ENCODE measurements at regions not wholly inside any gene's neighbourhood (a gene's known extent, or its start where the extent isn't known, plus 50 kb on each side); places are given as distances from the start of the nearest gene placed in this dataset.

DNA sequence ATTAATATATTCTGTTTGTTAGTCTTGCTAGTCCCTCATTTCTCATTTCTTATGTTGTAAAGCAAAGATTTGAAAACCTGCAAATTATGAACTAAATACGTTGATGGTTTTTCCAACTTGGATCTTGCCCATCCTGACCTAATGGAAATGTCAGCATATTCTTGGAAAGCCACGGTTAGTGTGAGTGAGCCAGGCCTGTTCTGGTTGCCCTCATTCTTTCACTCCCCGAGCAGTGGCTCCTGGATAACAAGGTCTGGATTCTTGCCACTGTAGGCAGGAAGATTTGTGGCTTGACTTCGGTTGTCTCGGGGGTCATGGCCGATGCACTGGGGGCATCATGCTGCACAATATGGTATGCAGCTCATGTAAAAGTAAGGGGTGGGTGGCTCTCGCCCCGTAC is 359.1 kb downstream of the MEIS1 start:
- no peak for TF ChIP-seq CTCF (IDR thresholded peaks at IDR 0.05; ENCODE audit: low read depth, low read length, poor library complexity, severe bottlenecking)
- no peak for TF ChIP-seq EZH2phosphoT487 (IDR thresholded peaks at IDR 0.05; ENCODE audit: borderline replicate concordance, low read length)
